G401.6 (cell line): ENCODE measurements at regions not wholly inside any gene's neighbourhood (a gene's known extent, or its start where the extent isn't known, plus 50 kb on each side); places are given as distances from the start of the nearest gene placed in this dataset.
"Not testable (repeated sequence)": the region's sequence is repeated elsewhere in the genome, so short reads cannot be mapped to it uniquely, and the experiment has no call there.

Source experiments
- FAIRE-seq: peaks from 2 replicates; lab custom pipeline; 2012; peaks lifted over from hg19 to GRCh38; lab: Jason Lieb, UNC

DNA sequence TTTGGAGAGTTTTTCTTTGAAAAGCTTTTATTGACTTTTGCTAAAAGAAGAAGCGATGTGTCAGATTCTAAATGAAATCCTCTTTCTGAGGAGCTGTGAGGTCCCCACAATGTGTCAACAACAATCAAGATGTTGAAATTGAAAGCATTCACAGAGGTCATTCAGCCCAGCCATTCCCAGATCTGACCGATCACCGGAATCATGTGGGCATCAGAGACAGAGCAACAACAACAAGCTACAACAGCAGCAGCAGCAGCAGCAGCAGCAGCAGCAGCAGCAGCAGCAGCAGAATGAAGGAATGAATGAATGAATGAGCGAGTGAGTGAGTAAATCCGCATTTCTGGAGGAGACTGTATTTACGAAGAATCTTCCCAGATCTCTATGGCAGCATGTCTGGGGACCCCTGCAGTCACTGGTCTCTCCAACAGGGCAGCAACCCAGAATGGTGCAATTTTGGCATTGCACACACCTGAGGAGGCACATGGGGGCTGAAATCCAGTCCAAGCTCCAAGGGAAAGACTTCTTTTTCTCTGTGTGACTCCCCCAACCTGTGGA, 299.0 kb downstream of the MYCN start:
- FAIRE-seq, result no peak

DNA sequence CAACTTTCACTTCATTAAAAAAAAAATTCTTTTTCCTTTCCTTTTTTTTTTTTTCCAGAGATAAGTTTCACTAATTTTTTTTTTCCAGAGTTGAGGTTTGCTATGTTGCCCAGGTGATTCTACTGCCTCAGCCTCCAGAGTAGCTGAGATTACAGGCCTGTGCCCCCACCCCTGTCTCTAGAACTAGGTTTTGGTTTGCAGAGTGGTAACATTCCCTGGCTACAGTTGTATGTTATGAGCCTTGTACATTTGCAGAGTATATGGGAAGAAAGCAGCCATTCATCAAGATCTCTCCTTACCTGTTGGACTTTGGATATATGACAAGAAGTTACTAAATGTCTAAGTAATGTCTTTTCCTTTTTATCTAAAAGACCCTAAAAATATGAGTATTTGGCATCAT, 298.4 kb downstream of the MYCN start:
- FAIRE-seq, result no peak

GRCh38 chr2:16238001-16238761, 297.8 kb downstream of the MYCN start:
- FAIRE-seq, result no peak

DNA sequence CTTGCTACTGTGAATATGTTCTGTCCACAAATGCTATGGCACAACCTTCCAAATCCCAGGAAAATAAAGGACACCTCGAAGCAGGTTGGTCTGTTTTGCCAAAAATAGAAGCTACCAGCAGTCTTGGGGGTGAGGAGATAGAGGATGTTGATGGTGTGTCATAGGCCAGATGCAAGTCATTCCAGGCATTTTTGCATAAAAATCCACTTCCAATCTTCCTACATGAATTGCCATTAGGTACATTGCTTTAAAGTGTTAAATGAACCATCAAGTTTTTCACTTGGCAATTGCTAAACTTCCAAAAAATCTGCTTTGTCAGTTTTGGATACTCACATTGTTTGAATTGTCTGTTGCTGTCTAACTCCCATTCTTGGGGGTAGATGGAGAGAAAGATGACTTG, 295.4 kb downstream of the MYCN start:
- FAIRE-seq, result no peak

- FAIRE-seq, result not testable (repeated sequence)
Observed at GRCh38 chr2:16235291-16235690, 294.9 kb downstream of the MYCN start.

DNA sequence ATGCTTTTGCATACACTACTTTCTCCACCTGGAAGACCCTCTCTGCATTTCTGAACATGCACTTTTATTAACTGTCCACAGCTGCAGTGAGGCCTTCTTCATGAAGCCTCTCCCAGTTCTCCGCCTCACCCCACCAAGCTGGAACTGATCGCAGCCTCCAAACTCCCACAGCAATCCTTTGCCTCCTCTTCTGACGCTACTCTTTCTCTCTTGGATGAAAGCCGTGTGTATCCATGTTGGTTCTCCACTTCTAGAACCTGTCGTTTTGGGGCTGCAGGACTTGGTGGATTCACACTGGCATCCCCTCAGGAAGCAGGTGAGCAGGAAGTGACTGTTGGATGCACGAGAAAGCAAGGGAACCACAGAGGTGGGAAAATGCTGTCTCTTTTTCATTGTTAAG, 288.6 kb downstream of the MYCN start:
- no peak for FAIRE-seq

- no peak for FAIRE-seq
Observed at GRCh38 chr2:16228471-16228870, 288.1 kb downstream of the MYCN start.

DNA sequence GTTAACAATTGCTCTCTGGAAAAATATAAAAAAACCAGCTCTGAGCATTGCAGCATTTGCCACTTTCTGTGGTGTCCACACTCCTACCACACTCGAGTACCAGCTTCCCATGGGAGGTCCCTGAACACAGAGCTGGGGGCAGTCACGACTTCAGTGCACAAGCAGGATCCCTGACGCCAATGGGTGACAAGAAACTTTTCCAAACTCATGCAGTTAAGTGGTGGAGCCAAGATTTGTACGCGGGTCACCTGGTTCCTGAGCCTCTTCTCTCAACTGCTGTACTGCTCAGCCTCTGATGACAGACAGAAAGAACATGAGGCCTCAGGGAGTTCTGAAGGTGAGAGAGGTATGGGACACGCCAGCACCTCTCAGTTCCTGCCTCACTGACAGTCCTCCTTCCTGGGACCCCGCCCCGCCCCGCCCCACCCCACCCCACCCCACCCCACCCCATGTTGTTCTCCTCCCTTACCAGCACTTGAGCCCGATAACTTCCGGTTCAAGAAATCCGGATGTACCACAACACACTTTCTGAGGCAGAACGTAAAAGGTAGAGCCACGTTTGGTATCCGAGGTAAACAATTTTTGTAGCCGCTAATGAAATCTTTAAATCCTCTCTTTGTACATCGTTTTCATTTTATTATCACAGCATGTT, 287.6 kb downstream of the MYCN start:
- FAIRE-seq, result no peak

DNA sequence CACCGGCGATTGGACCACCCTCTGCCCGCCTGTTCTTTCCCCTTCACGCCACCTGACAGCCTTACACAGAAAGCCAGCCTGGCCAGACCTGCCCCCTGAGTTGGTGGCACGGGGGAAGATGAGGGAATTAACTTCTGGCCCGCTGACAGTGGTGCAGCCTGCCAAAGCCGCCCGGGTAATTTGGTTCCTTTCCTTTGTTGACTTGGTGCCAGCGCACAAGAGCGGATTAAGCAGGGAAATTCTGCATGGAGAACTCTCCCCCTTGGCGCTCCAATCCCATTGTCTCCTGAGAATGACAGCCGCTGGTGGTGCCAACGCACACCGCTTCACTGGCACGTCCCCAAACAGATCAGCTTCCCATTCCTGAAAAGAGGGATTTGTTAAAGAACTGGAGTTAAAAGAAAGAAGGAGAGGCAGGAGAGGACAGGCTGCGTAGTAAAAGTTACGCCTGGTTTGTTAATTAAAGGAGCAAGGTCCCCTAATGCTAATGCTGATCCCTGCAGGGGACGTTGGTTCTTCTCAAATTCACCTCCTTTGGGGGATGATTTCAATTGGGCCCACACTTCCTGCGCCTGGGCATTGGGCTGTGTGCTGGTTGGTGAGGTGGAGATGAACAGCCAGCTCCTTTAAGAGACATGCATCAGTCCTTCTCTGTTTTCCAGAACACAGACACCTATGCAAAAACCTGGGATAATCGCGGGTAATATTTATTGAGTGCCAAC, 286.8 kb downstream of the MYCN start:
- FAIRE-seq, result no peak

GRCh38 chr2:16226381-16226780, 286.0 kb downstream of the MYCN start:
- no peak for FAIRE-seq

DNA sequence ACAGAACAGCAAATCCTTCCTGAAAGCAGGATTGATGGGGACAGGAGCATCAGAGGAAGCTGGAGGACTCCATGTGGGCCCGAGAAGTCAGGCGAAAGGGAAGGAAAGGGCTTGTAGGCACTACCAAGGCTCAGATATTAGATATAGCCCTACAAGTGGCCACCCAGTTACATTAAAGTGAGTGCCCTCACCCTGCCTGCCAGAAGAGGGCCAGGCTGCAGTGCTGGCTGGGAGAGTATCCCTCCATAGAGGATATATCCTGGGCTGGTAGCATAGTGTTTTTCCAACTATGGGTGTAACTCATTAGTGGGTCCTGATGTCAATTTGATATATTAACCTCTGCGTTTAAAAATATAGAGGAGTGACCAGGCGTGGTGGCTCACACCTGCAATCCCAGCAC, 285.2 kb downstream of the MYCN start:
- FAIRE-seq, result no peak

GRCh38 chr2:16225071-16225470, 284.7 kb downstream of the MYCN start:
- no peak for FAIRE-seq

DNA sequence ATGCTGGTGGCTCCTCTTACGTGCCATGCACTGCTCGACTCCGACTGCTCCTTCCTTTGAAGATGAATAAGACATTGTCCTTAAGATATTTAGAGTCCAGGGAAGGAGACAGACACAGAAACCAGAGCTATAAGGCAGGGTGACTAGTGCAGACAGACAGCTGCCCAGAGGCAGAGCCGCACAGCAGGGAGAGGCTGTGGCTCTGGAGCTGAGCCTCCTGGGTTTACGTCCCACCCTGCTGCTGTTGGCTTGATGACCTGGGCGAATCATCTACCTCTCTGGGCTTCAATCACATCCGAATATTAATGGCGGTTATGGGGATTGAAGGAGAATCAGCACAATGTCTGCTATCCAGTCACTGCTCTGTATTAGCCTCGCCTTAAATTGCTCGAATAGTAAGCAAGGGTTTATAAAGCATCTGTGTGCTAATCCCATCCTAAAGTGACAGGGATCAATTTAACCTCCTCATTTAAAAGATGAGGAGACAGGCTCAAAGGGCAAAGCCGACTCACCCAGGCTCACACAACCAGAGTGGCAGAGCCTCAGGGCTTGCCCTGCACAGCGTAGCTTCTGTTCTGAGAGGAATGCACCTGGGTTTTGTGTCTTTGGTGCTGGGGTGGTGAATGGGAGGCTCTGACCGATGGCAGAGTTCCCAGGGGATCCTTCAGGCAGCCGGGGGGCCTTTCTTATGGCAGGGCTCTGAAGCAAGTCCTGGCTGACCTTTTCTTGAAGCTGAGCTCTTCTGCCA, 284.1 kb downstream of the MYCN start:
- no peak for FAIRE-seq

- no peak for FAIRE-seq
Observed at GRCh38 chr2:16223841-16224177, 283.5 kb downstream of the MYCN start.

- no peak for FAIRE-seq
Observed at GRCh38 chr2:16223161-16223840, 283.0 kb downstream of the MYCN start.

GRCh38 chr2:16222326-16222725, 282.0 kb downstream of the MYCN start:
- FAIRE-seq, result no peak

GRCh38 chr2:16221461-16222010, 281.2 kb downstream of the MYCN start:
- no peak for FAIRE-seq

GRCh38 chr2:16219292-16219975, 279.1 kb downstream of the MYCN start:
- FAIRE-seq, result no peak

DNA sequence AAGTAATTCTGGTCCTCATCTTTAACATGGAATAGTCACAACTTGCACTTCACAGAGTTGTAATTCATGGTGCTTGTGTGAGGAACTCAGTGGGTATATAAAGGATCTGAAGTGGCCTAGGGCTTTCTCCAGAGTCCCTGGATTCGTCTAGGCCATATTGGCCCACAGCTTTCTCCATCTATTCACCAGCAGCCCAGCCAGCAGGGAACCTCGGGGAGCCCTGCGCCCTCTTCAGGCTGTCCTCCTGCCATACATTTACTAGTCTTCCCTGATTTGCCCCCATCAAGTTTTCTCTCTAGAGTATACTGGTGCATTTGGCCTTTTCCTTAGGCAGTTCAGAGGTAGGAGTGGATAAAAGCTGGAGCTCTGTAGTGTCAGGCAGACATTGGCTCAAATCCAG, 278.3 kb downstream of the MYCN start:
- no peak for FAIRE-seq

DNA sequence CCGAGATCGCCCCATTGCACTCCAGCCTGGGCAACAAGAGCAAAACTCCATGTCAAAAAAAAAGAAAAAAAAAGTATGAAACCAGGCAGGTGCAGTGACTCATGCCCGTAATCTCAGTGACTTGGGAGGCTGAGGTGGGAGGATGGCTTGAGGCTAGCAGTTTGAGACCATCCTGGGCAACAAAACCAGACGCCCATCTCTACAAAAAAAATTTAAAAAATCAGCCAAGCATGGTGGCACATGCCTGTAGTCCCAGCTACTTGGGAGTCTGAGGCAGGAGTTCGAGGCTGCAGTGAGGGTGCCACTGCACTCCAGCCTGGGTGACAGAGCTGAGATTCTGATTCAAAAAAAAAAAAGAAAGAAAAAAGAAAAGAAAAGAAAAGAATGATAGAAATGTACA, 277.8 kb downstream of the MYCN start:
- FAIRE-seq, result no peak

DNA sequence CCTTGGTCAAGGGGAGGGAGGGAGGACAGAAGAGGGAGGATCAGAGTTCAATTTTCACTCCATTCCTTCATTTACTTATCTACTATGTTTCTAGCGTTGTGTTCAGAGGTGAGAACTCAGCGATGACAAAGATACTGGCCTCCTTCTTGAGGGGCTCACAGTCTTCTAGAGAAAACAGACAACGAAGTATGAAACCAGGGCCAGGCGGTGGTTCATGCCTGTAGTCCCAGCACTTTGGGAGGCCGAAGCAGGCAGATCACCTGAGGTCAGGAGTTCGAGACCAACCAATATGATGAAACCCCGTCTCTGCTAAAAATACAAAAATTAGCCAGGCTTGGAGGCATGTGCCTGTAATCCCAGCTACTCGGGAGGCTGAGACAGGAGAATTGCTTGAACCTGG, 277.4 kb downstream of the MYCN start:
- FAIRE-seq, result not testable (repeated sequence)
